ENCODE measurements at regions not wholly inside any gene's neighbourhood (a gene's known extent, or its start where the extent isn't known, plus 50 kb on each side); places are given as distances from the start of the nearest gene placed in this dataset.

DNA sequence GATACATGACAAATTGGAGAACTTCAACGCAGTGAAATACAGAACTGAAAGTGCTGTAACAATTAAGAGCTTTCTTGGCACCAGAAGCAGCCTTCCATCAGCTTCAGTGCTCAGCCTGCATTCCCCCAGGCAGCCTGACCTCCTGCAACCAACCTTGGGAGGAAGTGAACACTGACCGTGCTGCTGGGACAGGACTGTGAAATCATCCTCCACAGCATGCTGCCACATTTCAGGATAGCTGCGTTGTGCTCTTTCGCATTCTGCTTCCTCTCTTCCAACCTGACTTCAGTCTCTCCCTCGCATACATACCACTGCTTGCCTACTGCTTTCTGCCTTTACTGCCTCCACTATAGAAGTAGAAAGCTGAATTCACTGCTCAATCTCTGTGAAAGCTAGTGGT, 388.6 kb downstream of the RWDD3 start:
- TF ChIP-seq, protein P1, sequence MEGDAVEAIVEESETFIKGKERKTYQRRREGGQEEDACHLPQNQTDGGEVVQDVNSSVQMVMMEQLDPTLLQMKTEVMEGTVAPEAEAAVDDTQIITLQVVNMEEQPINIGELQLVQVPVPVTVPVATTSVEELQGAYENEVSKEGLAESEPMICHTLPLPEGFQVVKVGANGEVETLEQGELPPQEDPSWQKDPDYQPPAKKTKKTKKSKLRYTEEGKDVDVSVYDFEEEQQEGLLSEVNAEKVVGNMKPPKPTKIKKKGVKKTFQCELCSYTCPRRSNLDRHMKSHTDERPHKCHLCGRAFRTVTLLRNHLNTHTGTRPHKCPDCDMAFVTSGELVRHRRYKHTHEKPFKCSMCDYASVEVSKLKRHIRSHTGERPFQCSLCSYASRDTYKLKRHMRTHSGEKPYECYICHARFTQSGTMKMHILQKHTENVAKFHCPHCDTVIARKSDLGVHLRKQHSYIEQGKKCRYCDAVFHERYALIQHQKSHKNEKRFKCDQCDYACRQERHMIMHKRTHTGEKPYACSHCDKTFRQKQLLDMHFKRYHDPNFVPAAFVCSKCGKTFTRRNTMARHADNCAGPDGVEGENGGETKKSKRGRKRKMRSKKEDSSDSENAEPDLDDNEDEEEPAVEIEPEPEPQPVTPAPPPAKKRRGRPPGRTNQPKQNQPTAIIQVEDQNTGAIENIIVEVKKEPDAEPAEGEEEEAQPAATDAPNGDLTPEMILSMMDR (IDR thresholded peaks at IDR 0.05) = no peak
- TF ChIP-seq ZFX (IDR thresholded peaks at IDR 0.05; ENCODE audit: borderline replicate concordance) = no peak
